Left kidney (tissue), 1 donor: ENCODE measurements at regions not wholly inside any gene's neighbourhood (a gene's known extent, or its start where the extent isn't known, plus 50 kb on each side); places are given as distances from the start of the nearest gene placed in this dataset.
A peak's percentile ranks its signal among the peaks of the same experiment; 100 is the strongest.
"Not testable (repeated sequence)": the region's sequence is repeated elsewhere in the genome, so short reads cannot be mapped to it uniquely, and the experiment has no call there.

Experiments used
- DNase-seq: peaks from one replicate; pipeline ENCODE4 v3.0.0-alpha.2; 2013

DNA sequence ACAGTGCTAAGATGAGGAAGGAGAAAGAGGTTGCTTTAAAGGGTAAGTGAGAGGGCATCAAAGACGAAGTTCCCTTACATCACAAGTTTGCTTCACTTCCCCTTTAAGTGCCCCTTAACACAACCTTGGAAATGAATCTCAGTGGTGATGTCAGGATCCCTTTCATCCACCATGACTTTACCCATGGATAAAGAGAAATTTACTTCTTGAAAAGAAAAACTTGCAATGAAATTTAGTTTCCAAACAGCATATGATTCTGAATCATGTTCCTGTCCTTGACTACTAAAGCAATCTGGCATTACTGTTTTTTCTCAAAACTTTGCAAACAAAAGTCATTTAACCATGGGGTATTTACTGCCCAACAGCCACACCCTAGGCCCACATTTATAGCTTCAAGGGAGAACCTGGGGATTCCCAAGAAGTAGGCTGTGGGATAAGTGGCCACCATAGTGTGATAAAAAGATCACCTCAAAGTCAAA is 135.9 kb downstream of the ITGB8 start:
- no peak for DNase-seq

DNA sequence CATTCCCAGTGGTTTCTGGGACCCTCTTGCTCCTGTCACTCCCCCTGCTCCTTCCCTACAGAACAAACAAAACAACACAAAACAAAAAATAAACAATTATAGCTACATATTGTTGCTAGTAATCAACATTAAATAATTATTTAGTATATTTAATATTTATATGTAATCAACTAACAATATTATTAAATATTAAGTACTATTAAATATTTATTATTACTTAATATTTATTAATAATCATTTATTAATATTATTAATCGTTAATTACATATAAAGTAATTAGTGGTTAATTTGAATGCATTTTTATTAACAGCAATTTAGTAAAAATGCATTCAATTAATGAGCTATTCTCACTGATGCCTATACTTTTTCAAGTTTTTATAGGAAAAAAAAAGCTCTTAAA is 139.4 kb downstream of the ITGB8 start:
- no peak for DNase-seq

DNA sequence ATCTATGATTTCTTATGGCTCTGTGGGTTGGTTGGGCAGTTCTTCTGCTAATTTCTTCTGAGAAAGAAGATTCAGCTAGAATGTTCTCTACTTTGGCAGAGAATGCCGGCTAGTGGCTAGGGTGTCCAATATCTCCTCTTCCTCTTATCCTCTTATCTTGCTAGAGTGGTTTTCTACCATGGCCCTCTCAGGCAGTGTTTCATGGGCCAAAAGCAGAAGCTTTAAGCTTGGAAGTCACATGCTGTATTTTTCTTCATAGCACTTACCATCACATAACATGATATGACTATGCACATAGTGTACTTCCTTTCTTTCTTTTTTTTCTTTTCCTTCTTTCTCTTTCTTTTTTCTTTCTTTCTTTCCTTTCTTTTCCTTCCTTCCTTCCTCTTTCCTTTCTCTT is 140.0 kb downstream of the ITGB8 start:
- no peak for DNase-seq

DNA sequence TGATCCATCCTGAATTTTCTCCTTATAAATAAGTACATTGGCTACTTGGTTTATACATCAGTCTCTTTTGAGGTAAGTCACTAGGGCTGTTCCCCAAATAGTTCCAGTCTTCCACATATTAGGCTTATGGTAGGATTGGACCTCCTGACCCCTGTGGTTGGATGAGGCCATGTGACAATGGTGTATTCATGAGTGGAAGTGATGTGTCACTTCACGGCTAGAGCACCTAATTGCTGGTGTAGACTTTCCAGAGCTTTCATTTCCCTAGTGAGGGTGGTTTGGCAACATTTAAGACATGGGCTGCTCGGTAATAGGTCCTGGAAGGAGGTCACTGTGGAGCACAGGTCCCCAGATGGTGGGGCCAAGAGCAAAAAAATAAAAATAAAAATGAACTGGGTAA is 141.2 kb upstream of the ABCB5 start:
- no peak for DNase-seq

DNA sequence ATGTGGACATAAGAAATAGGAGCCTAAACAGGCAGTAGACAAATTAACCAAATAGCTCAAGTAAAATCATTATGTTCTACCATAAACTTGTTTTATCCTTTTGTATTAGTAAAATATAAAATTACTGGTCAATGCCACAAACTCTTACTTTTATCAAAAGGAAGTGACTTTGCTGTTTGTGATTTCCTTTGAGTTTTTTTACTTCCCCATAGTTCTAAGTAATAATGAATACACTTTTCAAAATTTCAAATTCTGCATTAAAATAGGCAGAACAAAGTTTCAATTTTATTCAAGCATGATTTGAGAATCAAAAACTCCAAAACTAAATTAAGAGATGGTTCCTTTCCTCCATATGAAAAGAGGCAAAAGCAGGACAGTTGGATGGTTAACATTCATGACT is 139.7 kb upstream of the ABCB5 start:
- no peak for DNase-seq

DNA sequence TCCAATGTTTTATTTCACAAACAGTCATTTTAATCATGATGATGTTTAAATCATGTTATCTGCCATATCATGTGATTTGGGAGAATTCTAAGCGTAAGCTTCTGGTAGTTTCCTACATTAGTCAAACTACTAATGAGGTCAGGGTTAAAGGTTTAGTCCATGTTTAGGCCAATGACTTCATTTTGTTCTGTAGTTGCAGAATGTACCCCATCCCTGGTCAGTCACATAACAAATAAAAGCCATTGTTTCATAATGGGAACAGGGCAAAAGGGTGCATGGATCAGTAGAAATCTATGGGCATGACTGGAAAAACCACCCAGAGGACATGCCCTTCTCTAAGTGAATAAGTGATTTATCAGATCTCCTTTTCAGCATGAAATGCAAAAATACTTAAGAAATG is 138.4 kb upstream of the ABCB5 start:
- no peak for DNase-seq

DNA sequence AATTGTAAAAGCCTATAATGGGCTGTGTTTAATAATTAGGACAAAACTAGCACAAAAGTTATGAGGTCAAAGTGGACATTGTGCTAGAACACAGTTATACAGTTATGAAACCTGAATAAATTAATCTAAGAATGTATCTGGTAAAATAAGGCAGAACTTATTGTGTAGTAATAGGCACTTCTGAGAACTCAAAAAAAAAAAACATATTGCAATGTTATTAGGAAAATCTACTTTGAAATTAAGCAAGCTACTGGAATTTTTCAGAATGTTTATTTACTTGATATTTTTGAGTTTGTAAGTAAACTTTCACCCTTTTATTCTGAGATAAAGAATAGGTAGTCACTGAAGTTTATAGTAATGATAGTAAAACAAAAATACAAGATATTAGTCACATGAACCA is 135.8 kb upstream of the ABCB5 start:
- no peak for DNase-seq

DNA sequence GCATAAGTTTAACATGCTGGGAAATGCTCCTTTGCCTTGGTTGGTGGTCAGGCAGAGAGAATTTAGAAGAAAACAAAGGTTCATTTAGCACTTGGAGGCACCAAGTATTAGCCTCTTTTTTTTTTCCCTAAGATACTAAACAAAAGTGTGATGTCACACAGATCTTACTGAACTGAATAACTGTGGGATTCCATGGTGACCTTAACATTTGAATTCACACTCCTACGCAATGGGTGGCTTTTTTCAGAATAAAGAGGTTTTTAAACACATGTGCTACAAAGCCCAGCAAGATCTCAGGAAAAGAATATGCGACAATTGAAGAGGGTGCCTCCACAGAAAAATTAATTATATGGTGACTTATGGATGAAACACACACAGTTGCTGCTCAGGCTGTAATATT is 133.4 kb upstream of the ABCB5 start:
- DNase-seq: no peak

DNA sequence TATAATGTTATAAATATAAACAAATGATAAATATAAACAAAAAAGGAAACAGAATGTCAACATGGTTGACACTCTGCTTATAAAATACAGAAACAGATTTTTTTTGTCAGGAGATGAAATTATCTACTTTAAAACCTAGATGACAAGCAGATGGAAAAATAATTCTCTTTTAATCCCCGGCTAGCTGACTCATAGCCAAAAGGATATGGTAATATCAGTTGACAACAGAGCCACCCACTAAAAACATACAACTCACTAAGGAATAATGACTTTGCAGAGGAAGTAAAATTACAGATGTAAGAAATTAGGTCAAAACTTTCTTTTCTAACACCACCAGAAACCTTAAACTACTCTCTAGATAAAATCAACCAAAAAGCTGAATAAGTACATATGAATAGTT is 131.1 kb upstream of the ABCB5 start:
- no peak for DNase-seq

DNA sequence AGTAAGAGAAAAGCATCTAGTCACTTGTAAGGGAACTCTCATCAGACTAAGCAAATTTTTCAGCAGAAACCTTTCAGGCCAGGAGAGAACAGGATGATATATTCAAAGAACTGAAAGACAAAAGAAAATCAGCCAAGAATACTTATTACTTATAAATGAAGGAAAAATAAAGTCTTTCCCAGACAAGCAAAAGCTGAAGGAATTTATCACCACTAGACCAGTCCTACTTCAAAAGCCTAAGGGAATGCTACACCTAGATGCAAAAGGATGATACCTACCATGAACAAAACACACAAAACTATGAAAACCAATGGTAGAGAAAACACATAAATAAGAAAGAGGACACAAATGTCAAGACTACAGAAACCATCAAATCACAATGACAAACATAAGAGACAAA is 126.6 kb upstream of the ABCB5 start:
- DNase-seq: no peak

DNA sequence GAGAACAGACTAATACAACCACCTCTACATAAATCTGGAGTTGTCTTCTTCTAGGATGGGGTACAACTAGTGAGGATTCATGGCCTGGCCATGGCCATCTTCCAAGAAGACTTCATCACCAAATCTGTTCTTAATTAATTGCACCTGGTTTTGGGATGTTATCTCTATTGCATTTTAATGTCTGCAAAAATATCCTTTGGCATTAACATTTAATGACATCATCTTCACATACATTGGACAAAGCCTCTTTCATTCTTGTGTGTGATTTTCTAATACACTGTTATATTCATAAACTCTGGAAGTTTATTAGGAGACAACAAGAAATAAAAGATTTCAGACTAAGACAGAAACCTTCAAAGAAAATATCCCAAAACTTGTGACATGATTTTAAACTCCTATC is 124.2 kb upstream of the ABCB5 start:
- DNase-seq: no peak

DNA sequence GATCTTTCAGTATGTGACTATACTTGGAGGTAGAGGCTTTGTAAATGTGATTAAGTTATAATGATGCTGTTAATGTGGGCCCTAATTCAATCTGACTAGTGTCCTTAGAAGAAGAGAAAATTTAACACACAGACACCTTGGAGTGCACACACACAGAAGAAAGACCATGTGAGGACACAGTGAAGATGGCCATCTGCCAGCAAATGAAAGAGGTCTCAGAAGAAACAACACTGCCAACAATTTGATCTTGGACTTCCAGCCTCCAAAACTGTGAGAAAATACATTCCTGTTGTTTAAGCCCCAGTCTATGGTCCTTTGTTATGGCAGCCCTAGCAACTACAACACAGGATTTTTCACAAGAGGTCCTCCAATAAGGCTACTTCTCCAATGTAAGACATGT is 120.9 kb upstream of the ABCB5 start:
- DNase-seq: no peak

DNA sequence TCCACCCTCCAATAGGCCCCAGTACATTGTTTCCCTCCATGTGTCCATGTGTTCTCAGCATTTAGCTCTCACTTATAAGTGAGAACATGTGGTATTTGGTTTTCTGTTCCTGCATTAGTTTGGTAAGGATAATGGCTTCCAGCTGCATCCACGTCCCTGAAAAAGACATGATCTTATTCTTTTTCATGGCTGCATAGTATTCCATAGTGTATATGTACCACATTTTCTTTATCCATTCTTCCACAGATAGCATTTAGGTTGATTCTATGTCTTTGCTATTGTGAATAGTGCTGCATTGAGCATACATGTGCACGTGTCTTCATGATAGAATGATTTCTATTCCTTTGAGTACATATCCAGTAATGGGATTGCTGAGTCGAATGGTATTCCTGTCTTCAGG is 114.0 kb upstream of the ABCB5 start:
- not testable (repeated sequence) for DNase-seq

DNA sequence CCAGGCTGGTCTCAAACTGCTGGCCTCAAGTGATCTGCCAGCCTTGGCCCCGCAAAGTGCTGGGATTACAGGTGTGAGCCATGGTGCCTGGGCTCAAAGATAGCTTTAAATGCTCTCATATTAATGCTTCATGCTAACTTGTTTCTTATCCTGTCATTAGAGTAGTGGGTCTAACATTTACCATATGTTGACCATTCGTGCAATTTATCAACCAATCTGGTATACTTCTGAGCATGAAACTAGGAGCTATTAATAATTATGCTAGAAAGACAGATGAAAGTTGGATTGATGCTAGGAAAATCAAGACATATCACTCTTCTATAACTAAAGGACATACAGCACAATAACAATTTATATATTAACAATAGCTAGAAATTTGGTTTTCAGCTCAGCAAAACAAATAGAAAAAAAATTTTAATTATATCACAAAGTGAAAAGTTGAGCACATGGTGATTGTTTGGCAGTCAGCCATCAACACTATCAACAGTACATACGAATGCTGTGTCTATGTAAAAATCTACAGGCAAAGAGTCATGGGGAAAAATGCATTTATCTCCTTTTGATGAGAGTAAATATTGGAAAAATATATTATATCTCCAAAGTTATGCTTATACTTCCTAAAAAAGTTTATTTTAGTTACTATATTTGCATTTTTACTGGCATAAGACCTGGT is 112.1 kb upstream of the ABCB5 start:
- DNase-seq: no peak

DNA sequence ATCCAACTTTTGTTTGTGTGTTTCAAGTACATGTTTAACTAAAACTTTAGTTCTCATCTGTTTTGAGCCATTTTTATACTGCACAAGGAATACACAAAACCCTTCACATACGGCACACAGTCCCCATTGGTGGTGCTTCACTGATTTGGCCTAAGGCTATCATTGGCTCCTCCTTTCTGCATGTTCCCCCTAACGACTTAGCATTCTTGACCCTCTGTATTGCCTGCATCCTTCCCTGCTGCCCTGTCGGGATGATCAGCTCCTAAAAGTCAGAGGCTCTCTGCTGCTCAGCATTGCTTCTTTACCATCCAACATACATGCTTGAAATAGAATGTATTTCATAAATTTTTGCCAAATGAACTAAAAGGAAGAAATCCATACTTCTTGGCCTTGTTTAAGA is 111.4 kb upstream of the ABCB5 start:
- no peak for DNase-seq

DNA sequence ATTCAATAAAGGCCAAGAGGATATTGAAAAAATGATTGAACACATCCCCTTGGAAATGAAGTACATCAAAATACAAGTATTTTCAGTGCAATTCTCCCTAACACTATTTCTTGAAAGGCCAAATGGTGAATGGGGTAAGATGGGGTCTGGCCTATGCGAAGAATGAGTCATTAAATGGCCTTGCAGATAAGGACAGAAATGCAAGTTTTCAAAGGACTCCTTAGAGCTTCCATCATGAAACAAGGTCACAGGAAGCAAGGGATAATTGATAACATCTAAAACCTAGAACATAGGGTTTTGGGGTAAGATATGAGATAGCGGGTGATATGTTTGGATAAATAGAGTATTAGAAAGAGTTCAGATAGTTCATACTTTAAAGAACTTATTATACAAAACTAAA is 109.3 kb upstream of the ABCB5 start:
- no peak for DNase-seq

DNA sequence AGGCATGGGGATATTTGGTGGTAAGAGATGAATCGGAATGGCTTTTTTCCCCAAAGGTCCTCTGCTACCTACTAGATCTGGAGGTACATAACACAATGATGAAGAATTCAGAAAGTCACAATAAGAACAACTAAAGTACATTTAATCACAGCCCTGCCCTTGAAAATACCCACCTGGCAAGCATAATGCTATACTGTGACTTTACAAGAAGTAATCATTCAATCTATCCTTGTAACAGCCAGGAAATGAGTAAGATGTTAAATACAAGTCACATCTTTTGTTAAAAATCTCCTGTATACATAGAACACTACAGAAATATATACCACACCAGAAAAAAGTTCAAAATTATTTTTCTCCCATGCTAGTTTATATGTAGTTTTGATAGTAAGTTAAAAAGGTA is 108.3 kb upstream of the ABCB5 start:
- DNase-seq: no peak

DNA sequence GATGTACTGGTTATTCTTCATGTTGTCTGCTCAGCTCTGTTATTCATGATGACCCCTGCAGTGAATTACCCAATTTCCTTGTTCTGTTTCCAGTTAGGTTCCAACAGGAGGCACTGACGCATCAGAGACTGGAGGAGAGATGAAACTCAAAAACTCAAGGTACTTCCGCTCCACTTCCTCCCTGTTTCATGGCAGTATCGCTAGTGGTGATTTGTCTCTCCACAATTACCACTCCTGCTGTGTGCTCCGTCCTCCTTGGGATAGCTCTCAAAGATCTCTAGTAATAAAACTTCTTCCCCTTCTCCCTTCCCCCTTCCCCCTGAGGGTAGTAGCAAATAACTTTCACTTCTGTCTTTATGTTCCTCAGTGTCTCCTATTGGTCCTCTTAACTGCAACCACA is 107.4 kb upstream of the ABCB5 start:
- DNase-seq: no peak

DNA sequence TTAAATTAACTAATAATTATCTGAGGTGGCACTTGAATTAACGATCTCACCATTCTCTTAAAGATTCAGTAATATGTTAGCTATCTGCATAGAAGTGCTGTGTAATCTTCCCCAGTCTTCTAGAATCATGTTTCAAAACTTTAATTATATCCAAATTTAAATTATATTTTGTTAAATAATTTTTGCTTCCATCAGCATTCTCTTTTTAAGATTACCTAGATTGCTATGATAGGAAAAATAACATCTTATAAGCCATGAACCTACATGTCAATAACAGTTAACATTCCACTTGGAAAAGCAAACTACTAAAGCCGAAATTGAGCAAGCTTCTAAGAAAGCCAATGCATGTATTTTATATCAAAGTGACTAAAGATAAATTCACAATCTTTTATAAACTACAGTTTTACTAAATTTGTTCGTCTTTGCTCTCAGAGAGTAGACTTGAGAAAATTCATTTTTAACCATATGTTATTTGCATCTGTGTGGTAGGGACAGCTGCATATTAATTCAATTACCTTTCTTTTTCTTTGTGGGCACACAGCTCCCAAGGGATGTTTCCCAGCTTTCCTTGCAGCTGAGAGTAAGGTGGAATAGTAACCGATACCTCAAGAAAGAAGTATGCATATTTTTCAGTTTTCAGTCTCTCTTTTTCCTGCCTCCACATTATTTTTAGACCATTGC is 105.4 kb upstream of the ABCB5 start:
- no peak for DNase-seq

DNA sequence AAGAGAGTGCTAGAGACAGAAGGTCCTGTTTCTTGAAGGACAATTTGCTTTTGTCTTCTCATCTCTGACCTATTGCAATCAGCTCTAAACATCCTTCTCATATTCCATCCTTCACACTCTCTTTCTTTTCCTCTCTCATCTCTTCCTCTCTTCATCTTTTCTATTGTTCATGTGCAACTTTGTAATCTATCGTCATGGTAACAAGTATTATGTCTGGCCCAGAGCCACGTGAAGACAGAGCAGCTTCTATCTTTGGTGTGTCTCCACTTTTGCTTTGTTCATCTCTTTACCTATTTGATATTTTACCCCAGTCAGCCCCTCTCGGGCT is 104.9 kb upstream of the ABCB5 start:
- DNase-seq: no peak

DNA sequence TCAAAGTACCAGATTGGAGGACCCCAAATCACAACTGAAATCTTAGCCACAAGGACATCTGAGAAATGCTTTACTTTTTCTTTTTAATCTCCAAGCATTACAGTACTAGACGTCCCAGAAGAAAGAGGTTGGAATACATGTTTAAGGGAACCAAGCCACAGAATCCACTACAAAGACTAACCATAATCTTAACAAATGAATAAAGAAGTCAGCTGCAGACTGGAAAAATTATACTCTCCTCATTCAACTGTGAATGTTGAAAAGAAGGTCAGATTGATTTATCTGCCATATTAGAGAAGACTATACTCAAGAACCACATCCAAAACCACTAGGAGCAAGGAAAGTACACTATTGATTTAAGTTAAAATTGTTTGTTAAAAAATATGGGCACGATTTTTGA is 102.1 kb upstream of the ABCB5 start:
- no peak for DNase-seq

DNA sequence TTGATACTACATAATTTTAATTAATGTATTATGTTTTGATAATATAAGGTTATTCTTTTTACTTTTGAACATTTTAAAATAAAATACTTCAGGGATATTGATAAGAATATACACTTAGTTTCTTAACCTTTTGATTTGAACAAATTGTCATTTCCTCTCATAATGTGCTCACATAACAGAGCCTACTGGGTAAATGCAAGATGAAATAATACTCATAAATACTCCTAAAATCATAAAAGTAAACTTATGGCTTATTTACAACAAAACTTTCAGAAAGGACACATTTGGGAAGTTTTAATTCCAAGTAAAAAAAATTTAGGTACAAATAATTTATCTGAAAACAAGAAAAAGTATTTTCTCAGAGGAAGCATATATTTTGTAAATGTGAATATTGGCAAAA is 101.6 kb upstream of the ABCB5 start:
- no peak for DNase-seq

DNA sequence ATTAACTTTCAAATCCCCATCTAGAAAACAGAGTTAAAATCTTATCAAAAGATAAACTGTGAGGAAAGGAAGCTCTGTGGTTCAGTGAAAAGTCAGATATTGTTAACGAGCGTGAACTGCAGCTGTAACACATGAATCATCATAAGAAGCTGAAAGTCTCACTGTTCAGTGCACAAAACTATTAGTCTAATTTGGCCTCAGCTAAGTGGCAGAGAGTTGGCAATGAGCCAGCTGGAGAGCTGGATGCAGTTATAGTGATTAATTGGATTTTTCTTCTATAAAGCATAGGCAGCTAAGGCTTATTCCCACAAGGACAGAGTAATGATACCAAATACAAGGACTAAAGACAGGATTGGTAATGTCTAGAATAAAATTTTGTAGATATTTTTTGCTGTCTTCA is 101.1 kb upstream of the ABCB5 start:
- DNase-seq: peak; percentile 77

DNA sequence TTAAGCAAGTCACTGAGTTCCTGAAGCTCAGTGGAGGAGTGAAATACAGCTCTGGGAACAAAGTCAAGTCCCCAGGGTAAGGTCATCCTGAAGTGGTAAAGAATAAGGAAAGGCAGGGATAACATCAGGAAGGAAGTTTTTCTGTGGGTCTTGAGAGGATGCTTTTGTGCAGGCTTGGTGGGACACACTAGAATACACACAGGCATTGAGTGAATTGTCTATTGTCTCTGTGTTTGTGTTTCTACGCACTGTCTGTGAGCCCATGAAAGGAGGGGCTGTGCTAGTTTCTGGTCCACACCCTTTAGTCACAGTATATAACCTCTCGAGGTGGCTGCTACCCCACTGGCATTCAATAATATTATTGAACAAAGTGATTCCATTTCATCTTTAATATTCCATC is 95.8 kb upstream of the ABCB5 start:
- no peak for DNase-seq

DNA sequence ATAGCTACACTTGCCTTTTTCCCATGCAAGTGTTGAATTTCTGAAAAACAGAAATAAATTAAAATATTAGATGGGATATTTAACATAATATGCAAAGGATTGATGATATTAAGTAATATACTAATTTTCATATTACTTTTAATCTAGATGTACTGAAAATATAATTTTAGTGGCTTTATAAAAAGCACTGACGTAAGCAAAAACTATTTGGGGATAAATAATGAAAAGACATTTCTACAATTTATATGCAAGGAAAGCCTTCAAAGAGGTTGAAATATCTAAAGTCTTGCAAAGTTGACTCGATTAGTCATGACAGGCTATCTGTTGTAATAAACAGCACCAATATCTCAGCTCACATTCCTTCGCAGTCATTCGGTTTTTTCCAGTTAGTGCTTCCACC is 94.9 kb upstream of the ABCB5 start:
- DNase-seq: no peak
